Mucosa of gallbladder (tissue), 1 donor: ENCODE measurements at regions not wholly inside any gene's neighbourhood (a gene's known extent, or its start where the extent isn't known, plus 50 kb on each side); places are given as distances from the start of the nearest gene placed in this dataset.

Experiments used
- DNase-seq: peaks from one replicate; pipeline ENCODE4 v3.0.0-alpha.2; 2020; ENCODE audit warnings: low spot score
- donor health status: DM: no; HTN: no; CAD: no.

GRCh38 chr17:13736916-13737315, 135.2 kb upstream of the HS3ST3A1 start:
- DNase-seq: no peak

GRCh38 chr17:13740686-13741085, 139.0 kb upstream of the HS3ST3A1 start:
- no peak for DNase-seq

- no peak for DNase-seq
Measured at GRCh38 chr17:13741744-13742143, 140.0 kb upstream of the HS3ST3A1 start.

- DNase-seq: no peak
Measured at GRCh38 chr17:13743906-13744305, 142.2 kb upstream of the HS3ST3A1 start.

- no peak for DNase-seq
Measured at GRCh38 chr17:13746404-13746803, 144.7 kb upstream of the HS3ST3A1 start.

GRCh38 chr17:13749166-13749890, 147.6 kb upstream of the HS3ST3A1 start:
- no peak for DNase-seq

GRCh38 chr17:13749891-13750235, 148.1 kb upstream of the HS3ST3A1 start:
- DNase-seq: no peak

GRCh38 chr17:13750816-13751793, 149.4 kb upstream of the HS3ST3A1 start:
- no peak for DNase-seq

- DNase-seq: no peak
Measured at GRCh38 chr17:13753154-13753553, 151.4 kb upstream of the HS3ST3A1 start.

GRCh38 chr17:13753771-13754170, 152.0 kb upstream of the HS3ST3A1 start:
- DNase-seq: no peak

- no peak for DNase-seq
Measured at GRCh38 chr17:13755851-13756250, 154.1 kb upstream of the HS3ST3A1 start.

- no peak for DNase-seq
Measured at GRCh38 chr17:13756763-13757162, 155.0 kb upstream of the HS3ST3A1 start.

- no peak for DNase-seq
Measured at GRCh38 chr17:13757871-13758270, 156.1 kb upstream of the HS3ST3A1 start.

GRCh38 chr17:13759518-13760335, 158.0 kb upstream of the HS3ST3A1 start:
- no peak for DNase-seq

GRCh38 chr17:13761038-13761603, 159.4 kb upstream of the HS3ST3A1 start:
- no peak for DNase-seq

- no peak for DNase-seq
Measured at GRCh38 chr17:13765701-13766100, 164.0 kb upstream of the HS3ST3A1 start.

GRCh38 chr17:13770702-13771101, 169.0 kb upstream of the HS3ST3A1 start:
- DNase-seq: no peak

- no peak for DNase-seq
Measured at GRCh38 chr17:13775450-13775849, 173.7 kb upstream of the HS3ST3A1 start.

GRCh38 chr17:13776027-13776551, 174.4 kb upstream of the HS3ST3A1 start:
- DNase-seq: no peak

GRCh38 chr17:13777003-13777402, 175.3 kb upstream of the HS3ST3A1 start:
- no peak for DNase-seq

GRCh38 chr17:13784434-13785095, 182.8 kb upstream of the HS3ST3A1 start:
- no peak for DNase-seq
